ENCODE measurements at regions not wholly inside any gene's neighbourhood (a gene's known extent, or its start where the extent isn't known, plus 50 kb on each side); places are given as distances from the start of the nearest gene placed in this dataset.

GRCh38 chr10:107771066-107771465, 606.6 kb upstream of the SORCS1 start:
- 60 to 100% methylated on average over 1 of the region's 1 CpG; no CpG with 5 or more reads in 8 of the 10 experiments for WGBS, 10 experiments
- in situ Hi-C loops (cut with MboI; ENCODE audit: low pct_unique_long_range_greater_than_20kb in 2 of 9, low sequenced_read_pairs in 9 of 9, unreplicated experiment in 9 of 9), result no loop called here
- no peak overlapping the region for H3K4me3 ChIP-seq
- no peaks in the 10 kb centered on the region for H3K4me1 ChIP-seq (replicated peaks in 1 of 2)
- no peak overlapping the region for H3K27ac ChIP-seq
- ATAC-seq (replicated peaks in 6 of 8), result no peak

- WGBS, 10 experiments, result 0 to 100% (median 73%) methylated on average over 1 to 3 of the region's 3 CpGs; no CpG with 5 or more reads in 3 of the 10 experiments
- Histone ChIP-seq H3K27ac (no peak overlapping the region), H3K4me1 (replicated peaks in 1 of 2) (no peaks in the 10 kb centered on the region), H3K4me3 (no peak overlapping the region)
- ATAC-seq (replicated peaks in 6 of 8), result no peak
- in situ Hi-C loops (cut with MboI; ENCODE audit: low pct_unique_long_range_greater_than_20kb in 2 of 9, low sequenced_read_pairs in 9 of 9, unreplicated experiment in 9 of 9), result no loop called here
These were observed 602.7 kb upstream of the SORCS1 start for GRCh38 chr10:107767185-107767584.

- Histone ChIP-seq H3K4me3 (no peak overlapping the region), H3K4me1 (replicated peaks in 1 of 2) (no peaks in the 10 kb centered on the region), H3K27ac (no peak overlapping the region)
- WGBS, 10 experiments, result 15 to 100% (median 71%) methylated on average over 1 to 2 of the region's 2 CpGs; no CpG with 5 or more reads in 2 of the 10 experiments
- in situ Hi-C loops (cut with MboI; ENCODE audit: low pct_unique_long_range_greater_than_20kb in 2 of 9, low sequenced_read_pairs in 9 of 9, unreplicated experiment in 9 of 9), result no loop called here
- ATAC-seq (replicated peaks in 6 of 8), result no peak
These were observed 590.3 kb upstream of the SORCS1 start for GRCh38 chr10:107754814-107755213.

GRCh38 chr10:107749235-107749634, 584.7 kb upstream of the SORCS1 start:
- in situ Hi-C loops (cut with MboI; ENCODE audit: low pct_unique_long_range_greater_than_20kb in 2 of 9, low sequenced_read_pairs in 9 of 9, unreplicated experiment in 9 of 9), result no loop called here
- no peak overlapping the region for H3K4me3 ChIP-seq
- H3K27ac ChIP-seq, result no peak overlapping the region
- no peak for ATAC-seq (replicated peaks in 6 of 8)
- no peaks in the 10 kb centered on the region for H3K4me1 ChIP-seq (replicated peaks in 1 of 2)
- 42 to 100% (median 88%) methylated on average over 2 to 3 of the region's 3 CpGs; no CpG with 5 or more reads in 1 of the 10 experiments for WGBS, 10 experiments

- Histone ChIP-seq H3K4me1 (replicated peaks in 1 of 2) (no peaks in the 10 kb centered on the region), H3K4me3 (no peak overlapping the region), H3K27ac (no peak overlapping the region)
- in situ Hi-C loops (cut with MboI; ENCODE audit: low pct_unique_long_range_greater_than_20kb in 2 of 9, low sequenced_read_pairs in 9 of 9, unreplicated experiment in 9 of 9), result no loop called here
- no peak for ATAC-seq (replicated peaks in 6 of 8)
These were observed 583.3 kb upstream of the SORCS1 start for GRCh38 chr10:107747851-107748250.

GRCh38 chr10:107741971-107742370, 577.5 kb upstream of the SORCS1 start:
- H3K27ac ChIP-seq, result no peak overlapping the region
- H3K4me3 ChIP-seq, result no peak overlapping the region
- 39 to 100% (median 88%) methylated on average over 3 of the region's 3 CpGs; no CpG with 5 or more reads in 3 of the 10 experiments for WGBS, 10 experiments
- in situ Hi-C loops (cut with MboI; ENCODE audit: low pct_unique_long_range_greater_than_20kb in 2 of 9, low sequenced_read_pairs in 9 of 9, unreplicated experiment in 9 of 9), result no loop called here
- no peak for ATAC-seq (replicated peaks in 6 of 8)
- no peaks in the 10 kb centered on the region for H3K4me1 ChIP-seq (replicated peaks in 1 of 2)

DNA sequence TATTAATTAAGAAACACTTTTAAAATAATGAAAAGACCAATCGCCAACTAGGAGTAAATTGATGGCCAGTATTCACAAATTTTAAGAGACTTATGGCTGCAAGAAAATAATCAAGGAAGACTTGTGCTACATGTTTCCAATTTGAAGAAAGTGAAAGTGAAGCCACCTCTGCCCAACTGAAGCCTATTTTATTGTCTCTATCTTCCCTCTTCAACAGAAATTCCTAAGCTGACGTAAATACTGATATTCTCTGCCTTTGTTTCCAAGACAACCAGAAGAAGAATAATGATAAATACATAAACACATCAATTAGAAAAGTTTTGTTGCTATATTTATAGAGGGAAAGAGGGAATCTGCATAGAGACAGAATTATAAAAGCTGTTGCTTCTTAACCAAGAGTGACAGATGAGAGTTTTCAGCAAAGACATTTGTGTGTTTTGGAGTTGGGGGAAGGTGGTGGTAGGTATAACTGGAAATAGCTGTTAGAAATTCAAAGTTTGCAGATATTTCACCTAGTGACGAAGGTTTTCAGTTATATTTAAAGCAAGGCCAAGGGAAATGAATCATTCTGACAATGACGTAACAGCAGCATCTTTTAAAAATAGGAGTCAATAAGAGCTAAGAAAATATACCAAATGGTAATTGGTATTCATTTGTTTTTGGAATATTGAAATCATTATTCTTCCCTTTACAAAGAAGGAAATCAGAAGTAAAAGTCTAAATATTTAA, 576.6 kb upstream of the SORCS1 start:
- ATAC-seq (replicated peaks in 6 of 8), result peak in 2 of 8 experiments; percentile 49 to 76
- Histone ChIP-seq H3K4me3 (no peak overlapping the region), H3K4me1 (replicated peaks in 1 of 2) (no peaks in the 10 kb centered on the region), H3K27ac (no peak overlapping the region)
- WGBS, 10 experiments, result 29 to 100% (median 59%) methylated on average over 1 to 4 of the region's 4 CpGs
- in situ Hi-C loops (cut with MboI; ENCODE audit: low pct_unique_long_range_greater_than_20kb in 2 of 9, low sequenced_read_pairs in 9 of 9, unreplicated experiment in 9 of 9), result no loop called here

DNA sequence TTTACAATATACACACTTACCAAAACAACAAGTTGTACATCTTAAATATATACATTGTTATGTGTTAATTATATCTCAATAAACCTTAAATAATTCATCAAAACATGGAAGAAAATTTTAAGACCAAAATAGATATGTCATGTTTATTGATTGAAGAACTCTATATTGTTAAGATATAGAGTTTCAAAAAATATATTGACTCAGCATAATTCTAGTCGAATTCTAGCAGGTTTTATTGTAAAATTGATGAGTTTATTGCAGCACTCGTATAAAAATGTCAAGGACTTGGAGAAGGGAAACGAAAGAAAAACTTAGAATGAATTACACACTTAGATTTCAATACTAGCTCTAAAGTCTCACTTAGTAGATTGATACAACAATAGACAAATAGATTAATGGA, 575.4 kb upstream of the SORCS1 start:
- no peak overlapping the region for H3K27ac ChIP-seq
- 27 to 100% (median 87%) methylated on average over 2 to 3 of the region's 3 CpGs for WGBS, 10 experiments
- no peak overlapping the region for H3K4me3 ChIP-seq
- H3K4me1 ChIP-seq (replicated peaks in 1 of 2), result no peaks in the 10 kb centered on the region
- in situ Hi-C loops (cut with MboI; ENCODE audit: low pct_unique_long_range_greater_than_20kb in 2 of 9, low sequenced_read_pairs in 9 of 9, unreplicated experiment in 9 of 9), result no loop called here
- no peak for ATAC-seq (replicated peaks in 6 of 8)

- Histone ChIP-seq H3K4me1 (replicated peaks in 1 of 2) (no peaks in the 10 kb centered on the region), H3K4me3 (no peak overlapping the region), H3K27ac (no peak overlapping the region)
- WGBS, 10 experiments, result 0 to 100% (median 0%) methylated on average over 1 to 2 of the region's 2 CpGs
- peak in 1 of 8 experiments; percentile 21 for ATAC-seq (replicated peaks in 6 of 8)
- in situ Hi-C loops (cut with MboI; ENCODE audit: low pct_unique_long_range_greater_than_20kb in 2 of 9, low sequenced_read_pairs in 9 of 9, unreplicated experiment in 9 of 9), result no loop called here
These were observed 569.0 kb upstream of the SORCS1 start for GRCh38 chr10:107733328-107734130.

GRCh38 chr10:107732045-107732444, 567.5 kb upstream of the SORCS1 start:
- in situ Hi-C loops (cut with MboI; ENCODE audit: low pct_unique_long_range_greater_than_20kb in 2 of 9, low sequenced_read_pairs in 9 of 9, unreplicated experiment in 9 of 9), result no loop called here
- WGBS, 10 experiments, result 0 to 93% (median 92%) methylated on average over 1 to 4 of the region's 7 CpGs; no CpG with 5 or more reads in 7 of the 10 experiments
- no peak for ATAC-seq (replicated peaks in 6 of 8)
- H3K27ac ChIP-seq, result no peak overlapping the region
- H3K4me1 ChIP-seq (replicated peaks in 1 of 2), result no peaks in the 10 kb centered on the region
- no peak overlapping the region for H3K4me3 ChIP-seq

DNA sequence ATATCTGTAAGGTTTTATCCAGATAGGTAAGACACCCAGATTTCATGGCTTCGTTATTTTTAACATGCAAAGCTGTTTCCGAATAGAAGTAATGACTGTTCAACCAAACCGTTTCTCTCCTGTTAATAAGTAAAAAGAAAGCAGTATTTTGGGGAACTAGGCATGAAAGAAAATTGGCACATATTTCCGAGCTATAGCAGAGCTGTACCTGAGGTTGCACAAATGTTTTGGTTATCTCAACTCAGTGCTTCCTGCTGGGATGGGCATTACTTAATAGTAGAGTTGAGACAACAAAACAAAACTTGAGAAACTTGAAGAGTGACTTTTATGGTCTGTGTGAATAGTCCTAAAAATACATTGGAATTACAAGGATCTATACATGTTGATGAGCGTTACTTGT, 564.3 kb upstream of the SORCS1 start:
- no peaks in the 10 kb centered on the region for H3K4me1 ChIP-seq (replicated peaks in 1 of 2)
- in situ Hi-C loops (cut with MboI; ENCODE audit: low pct_unique_long_range_greater_than_20kb in 2 of 9, low sequenced_read_pairs in 9 of 9, unreplicated experiment in 9 of 9), result no loop called here
- ATAC-seq (replicated peaks in 6 of 8), result no peak
- H3K27ac ChIP-seq, result no peak overlapping the region
- WGBS, 10 experiments, result 34 to 91% (median 76%) methylated on average over 1 to 5 of the region's 5 CpGs
- no peak overlapping the region for H3K4me3 ChIP-seq

GRCh38 chr10:107727767-107728317, 563.3 kb upstream of the SORCS1 start:
- WGBS, 10 experiments, result 0 to 78% (median 33%) methylated on average over 1 to 2 of the region's 2 CpGs; no CpG with 5 or more reads in 1 of the 10 experiments
- H3K27ac ChIP-seq, result no peak overlapping the region
- no peak overlapping the region for H3K4me3 ChIP-seq
- in situ Hi-C loops (cut with MboI; ENCODE audit: low pct_unique_long_range_greater_than_20kb in 2 of 9, low sequenced_read_pairs in 9 of 9, unreplicated experiment in 9 of 9), result no loop called here
- no peaks in the 10 kb centered on the region for H3K4me1 ChIP-seq (replicated peaks in 1 of 2)
- no peak for ATAC-seq (replicated peaks in 6 of 8)

DNA sequence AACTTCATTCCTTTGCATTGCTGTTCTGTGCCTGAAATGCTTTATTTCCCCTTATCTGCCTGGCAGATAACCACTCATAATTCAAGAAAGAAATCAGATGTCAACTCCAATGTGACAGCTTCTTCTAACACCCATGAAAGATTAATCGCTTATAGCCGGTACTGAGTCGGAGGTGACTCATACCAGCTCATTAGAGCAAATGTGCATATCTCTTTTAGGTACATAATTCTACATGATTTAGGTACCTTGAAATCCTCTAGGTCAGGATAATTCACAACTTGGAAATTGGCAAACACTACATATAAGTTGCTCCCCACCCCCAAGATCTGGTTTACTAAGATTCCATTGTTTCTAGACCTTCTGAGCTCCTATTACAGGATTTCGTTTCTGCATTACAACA, 554.4 kb upstream of the SORCS1 start:
- peak in 7 of 8 experiments; percentile 59 to 86 (median 72) for ATAC-seq (replicated peaks in 6 of 8)
- 0 to 79% (median 68%) methylated on average over 1 to 4 of the region's 4 CpGs; no CpG with 5 or more reads in 1 of the 10 experiments for WGBS, 10 experiments

More for the DNA sequence above, 554.4 kb upstream of the SORCS1 start:
- Histone ChIP-seq H3K27ac (no peak overlapping the region), H3K4me1 (replicated peaks in 1 of 2) (no peaks in the 10 kb centered on the region), H3K4me3 (no peak overlapping the region)
- in situ Hi-C loops (cut with MboI; ENCODE audit: low pct_unique_long_range_greater_than_20kb in 2 of 9, low sequenced_read_pairs in 9 of 9, unreplicated experiment in 9 of 9), result no loop called here
